ENCODE measurements at regions not wholly inside any gene's neighbourhood (a gene's known extent, or its start where the extent isn't known, plus 50 kb on each side); places are given as distances from the start of the nearest gene placed in this dataset.

GRCh38 chr16:50994995-50995394 lies 156.1 kb downstream of the SALL1 start:
- no TSS peak for BruUV-seq (replicated peaks)
- Histone ChIP-seq H3K79me2 (ENCODE audit: low read length) (no peaks in the 10 kb centered on the region), H3K4me3 (ENCODE audit: low read length) (no peak overlapping the region), H3K9me3 (ENCODE audit: low read length) (no peaks in the 10 kb centered on the region), H3K36me3 (ENCODE audit: low read depth, low read length) (no peaks in the 10 kb centered on the region), H3K4me2 (ENCODE audit: low read length) (no peak overlapping the region), H2AFZ (ENCODE audit: low read length) (no peak overlapping the region), H3K27ac (ENCODE audit: low read length) (no peak overlapping the region), H3K9ac (ENCODE audit: low read length) (no peak overlapping the region), H4K20me1 (ENCODE audit: low read length) (no peaks in the 10 kb centered on the region), H3F3A (ENCODE audit: low read length, unreplicated experiment) (no peaks in the 10 kb centered on the region), H3K9me2 (replicated peaks; ENCODE audit: low read length) (no peaks in the 10 kb centered on the region), H3K4me1 (ENCODE audit: insufficient read depth, low read length) (no peaks in the 10 kb centered on the region), H3K27me3 (ENCODE audit: low read length) (no peaks in the 10 kb centered on the region)
- intact Hi-C loops (cut with micrococcal nuclease), result no loop called here
- ChIA-PET CTCF (no interaction called here), POLR2A (ENCODE audit: unreplicated experiment) (no interaction called here)
- DNase-seq (no peak), ATAC-seq (no peak)
- TF ChIP-seq EZH2 (IDR thresholded peaks at IDR 0.05; ENCODE audit: low read length, unreplicated experiment), result no peak
- TF ChIP-seq, protein P1, sequence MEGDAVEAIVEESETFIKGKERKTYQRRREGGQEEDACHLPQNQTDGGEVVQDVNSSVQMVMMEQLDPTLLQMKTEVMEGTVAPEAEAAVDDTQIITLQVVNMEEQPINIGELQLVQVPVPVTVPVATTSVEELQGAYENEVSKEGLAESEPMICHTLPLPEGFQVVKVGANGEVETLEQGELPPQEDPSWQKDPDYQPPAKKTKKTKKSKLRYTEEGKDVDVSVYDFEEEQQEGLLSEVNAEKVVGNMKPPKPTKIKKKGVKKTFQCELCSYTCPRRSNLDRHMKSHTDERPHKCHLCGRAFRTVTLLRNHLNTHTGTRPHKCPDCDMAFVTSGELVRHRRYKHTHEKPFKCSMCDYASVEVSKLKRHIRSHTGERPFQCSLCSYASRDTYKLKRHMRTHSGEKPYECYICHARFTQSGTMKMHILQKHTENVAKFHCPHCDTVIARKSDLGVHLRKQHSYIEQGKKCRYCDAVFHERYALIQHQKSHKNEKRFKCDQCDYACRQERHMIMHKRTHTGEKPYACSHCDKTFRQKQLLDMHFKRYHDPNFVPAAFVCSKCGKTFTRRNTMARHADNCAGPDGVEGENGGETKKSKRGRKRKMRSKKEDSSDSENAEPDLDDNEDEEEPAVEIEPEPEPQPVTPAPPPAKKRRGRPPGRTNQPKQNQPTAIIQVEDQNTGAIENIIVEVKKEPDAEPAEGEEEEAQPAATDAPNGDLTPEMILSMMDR (conservative IDR thresholded peaks at IDR 0.05; ENCODE audit: low read depth, low read length), result no peak
- TF ChIP-seq EZH2phosphoT487 (IDR thresholded peaks at IDR 0.05; ENCODE audit: borderline replicate concordance, low read length), result no peak

DNA sequence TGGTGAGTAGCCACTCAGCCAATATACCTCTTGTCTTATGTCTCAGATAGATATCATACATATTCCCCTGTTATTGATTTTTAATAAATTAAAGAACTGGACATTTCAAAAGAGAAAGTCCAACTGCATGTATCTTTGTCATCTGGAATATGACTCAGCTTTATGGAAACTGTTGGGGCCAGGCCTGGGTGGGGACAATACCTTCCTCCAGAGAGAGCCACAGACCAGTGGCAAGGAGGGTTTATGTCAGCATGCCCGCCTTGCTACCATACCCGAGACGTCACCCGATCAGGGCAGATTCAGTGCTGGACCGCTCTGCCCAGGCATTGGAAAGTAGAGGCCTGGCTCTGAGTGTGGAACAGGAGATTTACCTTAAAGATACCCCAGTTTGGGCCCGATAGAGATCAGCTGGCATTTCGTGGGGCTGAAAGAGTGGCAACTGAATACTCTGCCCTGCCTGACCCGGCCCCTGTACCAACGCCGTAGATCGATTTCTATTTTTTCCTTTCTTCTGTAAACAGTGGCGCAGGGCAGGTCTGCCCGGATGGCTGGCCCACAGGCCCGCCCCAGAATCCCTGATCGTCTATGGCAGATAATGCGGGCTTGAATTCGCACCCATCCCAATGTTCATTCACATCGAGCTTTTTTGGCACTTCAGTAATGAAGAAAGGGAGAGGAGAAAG lies 158.6 kb downstream of the SALL1 start:
- Histone ChIP-seq H2AFZ (ENCODE audit: low read length) (no peak overlapping the region), H3K4me2 (ENCODE audit: low read length) (no peak overlapping the region), H3K27ac (ENCODE audit: low read length) (no peak overlapping the region), H3K4me3 (ENCODE audit: low read length) (no peak overlapping the region), H3K4me1 (ENCODE audit: insufficient read depth, low read length) (no peaks in the 10 kb centered on the region), H3K27me3 (ENCODE audit: low read length) (no peaks in the 10 kb centered on the region), H3K9me2 (replicated peaks; ENCODE audit: low read length) (no peaks in the 10 kb centered on the region), H3F3A (ENCODE audit: low read length, unreplicated experiment) (no peaks in the 10 kb centered on the region), H3K9me3 (ENCODE audit: low read length) (no peaks in the 10 kb centered on the region), H3K79me2 (ENCODE audit: low read length) (no peaks in the 10 kb centered on the region), H3K9ac (ENCODE audit: low read length) (no peak overlapping the region), H4K20me1 (ENCODE audit: low read length) (no peaks in the 10 kb centered on the region), H3K36me3 (ENCODE audit: low read depth, low read length) (no peaks in the 10 kb centered on the region)
- no peak for ATAC-seq
- BruUV-seq (replicated peaks), result no TSS peak
- no peak for DNase-seq
- TF ChIP-seq EZH2 (IDR thresholded peaks at IDR 0.05; ENCODE audit: low read length, unreplicated experiment), result no peak
- TF ChIP-seq, protein P1 (conservative IDR thresholded peaks at IDR 0.05; ENCODE audit: low read depth, low read length), result no peak
- no peak for TF ChIP-seq EZH2phosphoT487 (IDR thresholded peaks at IDR 0.05; ENCODE audit: borderline replicate concordance, low read length)
- intact Hi-C loops (cut with micrococcal nuclease), result no loop called here
- POLR2A ChIA-PET (ENCODE audit: unreplicated experiment), result no interaction called here
- CTCF ChIA-PET, result no interaction called here

- intact Hi-C loops (cut with micrococcal nuclease), result no loop called here
- Histone ChIP-seq H3K9me3 (ENCODE audit: low read length) (no peaks in the 10 kb centered on the region), H4K20me1 (ENCODE audit: low read length) (no peaks in the 10 kb centered on the region), H3K27ac (ENCODE audit: low read length) (no peak overlapping the region), H3K79me2 (ENCODE audit: low read length) (no peaks in the 10 kb centered on the region), H3K36me3 (ENCODE audit: low read depth, low read length) (no peaks in the 10 kb centered on the region), H2AFZ (ENCODE audit: low read length) (no peak overlapping the region), H3K9me2 (replicated peaks; ENCODE audit: low read length) (no peaks in the 10 kb centered on the region), H3K4me1 (ENCODE audit: insufficient read depth, low read length) (no peaks in the 10 kb centered on the region), H3K4me3 (ENCODE audit: low read length) (no peak overlapping the region), H3K9ac (ENCODE audit: low read length) (no peak overlapping the region), H3K4me2 (ENCODE audit: low read length) (no peak overlapping the region), H3F3A (ENCODE audit: low read length, unreplicated experiment) (no peaks in the 10 kb centered on the region), H3K27me3 (ENCODE audit: low read length) (no peaks in the 10 kb centered on the region)
- DNase-seq, result no peak
- BruUV-seq (replicated peaks), result no TSS peak
- POLR2A ChIA-PET (ENCODE audit: unreplicated experiment), result no interaction called here
- TF ChIP-seq, protein P1 (conservative IDR thresholded peaks at IDR 0.05; ENCODE audit: low read depth, low read length), result no peak
- TF ChIP-seq EZH2phosphoT487 (IDR thresholded peaks at IDR 0.05; ENCODE audit: borderline replicate concordance, low read length), result no peak
- TF ChIP-seq EZH2 (IDR thresholded peaks at IDR 0.05; ENCODE audit: low read length, unreplicated experiment), result no peak
- ATAC-seq, result no peak
- CTCF ChIA-PET, result no interaction called here
These were observed 159.6 kb downstream of the SALL1 start for GRCh38 chr16:50991436-50991835.

Measured in PC-3 (cell line).